Activated T-cell treated with anti-CD3 and anti-CD28 coated beads, Interleukin-2, amount 50 U/mL, for 4 hours (primary cell): ENCODE measurements at regions not wholly inside any gene's neighbourhood (a gene's known extent, or its start where the extent isn't known, plus 50 kb on each side); places are given as distances from the start of the nearest gene placed in this dataset.
A peak's percentile ranks its signal among the peaks of the same experiment; 100 is the strongest.

Experiments used
- ATAC-seq, 2 donors: fragments of 200-7000 bp; cut with Tn5 transposase; one replicate each; pipeline ENCODE4 v1.10.0; 2021
- DNase-seq: peaks from one replicate; pipeline ENCODE4 v3.0.0-alpha.2; 2020
- H3K27me3 Mint-ChIP-seq: one replicate; pipeline ENCODE4 v1.8.0; 2021; ENCODE audit warnings: low read depth, mixed read lengths
- H3K36me3 Mint-ChIP-seq: one replicate; pipeline ENCODE4 v1.8.0; 2022; ENCODE audit warnings: mixed read lengths; ENCODE audit not compliant: insufficient read depth
- H3K4me1 Mint-ChIP-seq: one replicate; pipeline ENCODE4 v1.8.0; 2021; ENCODE audit warnings: low read depth, mixed read lengths
- H3K4me3 Mint-ChIP-seq: one replicate; pipeline ENCODE4 v1.8.0; 2021; ENCODE audit warnings: mild to moderate bottlenecking, moderate library complexity, mixed read lengths
- H3K9me3 Mint-ChIP-seq: one replicate; pipeline ENCODE4 v1.8.0; 2021; ENCODE audit warnings: mixed read lengths

DNA sequence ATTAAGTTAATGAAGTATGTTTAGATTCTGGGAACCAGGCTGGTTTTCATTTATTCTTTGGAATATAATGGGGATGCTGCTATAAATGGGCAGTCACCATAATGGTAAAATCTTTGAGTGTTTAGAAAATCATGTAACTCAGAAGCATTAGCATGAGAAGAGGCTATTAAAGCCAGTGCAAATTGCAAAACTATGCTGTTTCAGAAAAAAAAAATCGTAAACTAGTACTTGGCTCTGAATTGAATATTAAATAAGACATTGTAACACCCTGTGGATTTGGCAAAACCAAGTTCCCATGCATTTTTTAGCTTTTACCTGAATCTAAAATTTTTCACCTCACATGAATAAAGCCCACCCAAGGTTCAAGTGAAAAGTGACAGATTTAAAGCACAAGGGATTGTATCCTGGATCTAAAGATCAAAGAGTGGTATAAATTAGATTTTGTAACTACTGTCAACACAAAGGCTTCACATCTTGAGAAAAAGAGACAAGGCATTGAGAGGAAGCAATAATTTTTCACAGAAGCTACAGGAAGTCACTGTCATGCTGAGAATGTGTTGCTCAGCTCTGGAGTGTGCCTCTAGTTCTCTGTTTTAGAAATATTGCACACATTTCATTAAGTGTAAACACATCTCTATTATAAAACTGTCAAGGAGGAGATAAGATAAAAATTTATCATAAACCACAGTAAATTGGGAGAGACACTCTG is 142.2 kb downstream of the ABCA8 start:
- ATAC-seq, result no peak
- no peak for DNase-seq

DNA sequence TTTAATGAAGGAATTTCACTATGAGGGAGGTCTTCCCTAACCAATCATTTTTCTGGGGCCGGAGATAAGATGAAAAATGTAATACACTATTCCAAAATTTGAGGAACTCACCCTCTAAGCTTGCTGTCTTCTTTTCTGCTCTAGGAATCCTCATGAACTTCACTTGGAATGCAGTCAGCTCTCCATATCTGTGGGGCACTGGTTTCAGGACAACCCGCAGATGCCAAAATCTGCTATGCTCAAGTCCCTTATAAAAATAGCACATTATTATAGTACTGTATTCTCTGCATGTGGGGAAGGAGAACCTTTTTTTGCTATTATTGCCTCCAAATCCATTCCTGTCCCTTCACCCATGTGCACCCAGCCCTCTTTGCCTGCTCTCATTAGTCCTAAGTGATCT is 146.0 kb downstream of the ABCA8 start:
- Mint-ChIP-seq H3K36me3 (no peaks in the 10 kb centered on the region), H3K4me1 (no peaks in the 10 kb centered on the region), H3K4me3 (no peak overlapping the region), H3K27me3 (peaks cover 1% of the 10 kb centered on the region), H3K9me3 (peaks cover 7% of the 10 kb centered on the region)
- no peak for DNase-seq
- ATAC-seq, result no peak

More for the DNA sequence above, 142.2 kb downstream of the ABCA8 start:
- no peak overlapping the region for H3K4me3 Mint-ChIP-seq
- H3K36me3 Mint-ChIP-seq, result no peaks in the 10 kb centered on the region
- no peaks in the 10 kb centered on the region for H3K4me1 Mint-ChIP-seq
- H3K27me3 Mint-ChIP-seq, result peaks cover 14% of the 10 kb centered on the region
- peaks cover 7% of the 10 kb centered on the region for H3K9me3 Mint-ChIP-seq

GRCh38 chr17:68807998-68808772 is 147.0 kb downstream of the ABCA8 start:
- Mint-ChIP-seq H3K4me3 (no peak overlapping the region), H3K9me3 (peaks cover 7% of the 10 kb centered on the region), H3K27me3 (peaks cover 1% of the 10 kb centered on the region), H3K36me3 (no peaks in the 10 kb centered on the region), H3K4me1 (no peaks in the 10 kb centered on the region)
- DNase-seq (no peak), ATAC-seq (no peak)

- no peak for DNase-seq
- Mint-ChIP-seq H3K9me3 (no peaks in the 10 kb centered on the region), H3K4me3 (no peak overlapping the region), H3K4me1 (no peaks in the 10 kb centered on the region), H3K27me3 (peaks cover 5% of the 10 kb centered on the region), H3K36me3 (no peaks in the 10 kb centered on the region)
- ATAC-seq, result no peak
These were observed 149.6 kb downstream of the ABCA8 start for GRCh38 chr17:68805609-68806008.

GRCh38 chr17:68804777-68805520 is 150.2 kb downstream of the ABCA8 start:
- ATAC-seq (no peak), DNase-seq (no peak)
- no peak overlapping the region for H3K4me3 Mint-ChIP-seq
- peaks cover 4% of the 10 kb centered on the region for H3K27me3 Mint-ChIP-seq
- no peaks in the 10 kb centered on the region for H3K4me1 Mint-ChIP-seq
- H3K9me3 Mint-ChIP-seq, result no peaks in the 10 kb centered on the region
- no peaks in the 10 kb centered on the region for H3K36me3 Mint-ChIP-seq

- ATAC-seq, result no peak
- no peaks in the 10 kb centered on the region for H3K36me3 Mint-ChIP-seq
These were observed 151.8 kb downstream of the ABCA8 start for GRCh38 chr17:68803164-68803929.

GRCh38 chr17:68801335-68802247 is 153.6 kb downstream of the ABCA8 start:
- Mint-ChIP-seq H3K36me3 (no peaks in the 10 kb centered on the region), H3K4me3 (no peak overlapping the region), H3K4me1 (no peaks in the 10 kb centered on the region), H3K9me3 (no peaks in the 10 kb centered on the region), H3K27me3 (peaks cover 13% of the 10 kb centered on the region)
- no peak for DNase-seq
- ATAC-seq, result no peak

More at GRCh38 chr17:68803164-68803929, 151.8 kb downstream of the ABCA8 start:
- no peaks in the 10 kb centered on the region for H3K9me3 Mint-ChIP-seq
- no peak overlapping the region for H3K4me3 Mint-ChIP-seq
- H3K27me3 Mint-ChIP-seq, result peaks cover 4% of the 10 kb centered on the region
- DNase-seq, result no peak
- H3K4me1 Mint-ChIP-seq, result no peaks in the 10 kb centered on the region

DNA sequence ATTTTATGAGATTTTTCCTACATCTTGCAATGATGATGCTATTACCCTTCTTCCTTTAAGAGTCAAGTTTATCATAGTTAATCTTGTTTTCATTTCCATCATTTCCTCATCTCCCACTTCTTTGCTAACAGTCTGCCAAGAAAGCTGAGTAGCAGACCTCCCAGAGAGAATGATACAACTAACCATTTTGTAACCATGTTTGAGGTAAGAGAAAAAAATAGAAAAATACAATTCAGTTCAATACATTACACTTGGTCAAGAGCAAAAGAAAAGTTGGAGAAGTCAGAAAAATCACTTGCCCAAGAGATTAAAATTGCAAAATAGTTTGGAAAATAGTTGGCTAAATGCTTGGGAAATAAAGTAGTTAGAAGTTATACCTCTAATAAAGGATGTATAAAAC is 154.4 kb downstream of the ABCA8 start:
- Mint-ChIP-seq H3K4me1 (no peaks in the 10 kb centered on the region), H3K27me3 (peaks cover 14% of the 10 kb centered on the region), H3K9me3 (no peaks in the 10 kb centered on the region), H3K4me3 (no peak overlapping the region), H3K36me3 (no peaks in the 10 kb centered on the region)
- ATAC-seq (no peak), DNase-seq (no peak)

DNA sequence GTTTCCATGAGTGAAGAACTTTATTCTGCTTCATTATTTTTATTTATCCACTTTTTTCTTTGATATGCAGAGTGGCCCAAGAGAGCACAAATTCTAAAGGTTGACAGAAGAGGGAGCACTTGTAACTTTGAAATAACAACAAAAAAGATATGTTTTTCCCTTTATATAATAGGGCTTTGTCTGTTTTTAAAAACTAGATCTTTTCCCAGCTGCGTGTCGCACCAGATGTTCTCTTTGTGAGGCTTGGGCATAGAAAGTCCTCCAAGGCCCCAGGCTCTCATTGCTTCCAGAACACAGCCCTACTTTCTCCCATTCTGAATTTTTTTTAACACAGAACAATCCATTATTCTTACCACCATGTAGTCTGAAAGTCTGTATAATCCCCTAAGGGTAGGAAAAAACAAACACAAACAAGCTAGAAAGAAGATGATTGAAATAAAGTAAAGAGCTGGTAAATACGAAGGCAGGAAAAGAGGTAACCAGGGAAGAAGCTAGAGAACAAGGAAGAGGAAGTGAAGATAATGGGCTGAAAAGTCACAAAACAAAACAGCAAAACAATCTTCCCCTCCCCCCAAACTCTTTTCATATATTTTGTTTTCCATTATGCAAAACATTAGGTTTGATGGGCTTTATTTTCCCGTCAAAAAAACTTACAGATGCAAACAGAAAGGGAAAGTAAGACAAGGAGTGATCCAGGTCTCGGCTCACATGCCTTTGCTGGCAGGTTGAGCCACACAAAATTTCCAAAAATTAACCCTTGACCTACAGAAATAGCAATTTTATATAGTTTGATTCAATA is 160.4 kb downstream of the ABCA8 start:
- peaks cover 21% of the 10 kb centered on the region for H3K27me3 Mint-ChIP-seq
- ATAC-seq (no peak), DNase-seq (no peak)
- H3K4me3 Mint-ChIP-seq, result peak overlapping the region; percentile 37
- no peaks in the 10 kb centered on the region for H3K9me3 Mint-ChIP-seq
- H3K36me3 Mint-ChIP-seq, result no peaks in the 10 kb centered on the region
- peaks cover 2% of the 10 kb centered on the region for H3K4me1 Mint-ChIP-seq

DNA sequence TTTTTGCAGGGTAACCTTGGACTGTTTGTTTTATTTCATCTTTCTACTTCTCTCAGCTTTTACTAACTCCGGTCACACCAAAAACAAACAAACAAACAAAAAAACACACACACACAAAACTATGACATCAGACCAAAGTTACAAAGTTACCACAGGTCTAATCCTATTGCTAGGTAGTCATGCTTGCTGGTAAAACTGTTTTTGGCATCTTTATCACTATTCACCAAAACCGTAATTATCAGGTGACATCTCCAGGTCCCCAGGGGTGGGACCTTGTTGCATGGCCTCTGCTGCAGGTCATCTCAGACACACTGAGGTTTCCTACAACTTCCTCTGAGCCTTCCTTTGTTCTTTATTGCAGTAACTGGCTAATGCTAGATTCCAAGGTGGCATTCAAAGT is 162.3 kb downstream of the ABCA8 start:
- DNase-seq, result no peak
- no peak for ATAC-seq
- Mint-ChIP-seq H3K36me3 (no peaks in the 10 kb centered on the region), H3K9me3 (no peaks in the 10 kb centered on the region), H3K4me3 (no peak overlapping the region), H3K4me1 (peaks cover 2% of the 10 kb centered on the region), H3K27me3 (peaks cover 29% of the 10 kb centered on the region)

GRCh38 chr17:68792042-68792685 is 163.0 kb downstream of the ABCA8 start:
- Mint-ChIP-seq H3K4me3 (no peak overlapping the region), H3K27me3 (peaks cover 26% of the 10 kb centered on the region), H3K4me1 (peaks cover 2% of the 10 kb centered on the region), H3K36me3 (no peaks in the 10 kb centered on the region), H3K9me3 (no peaks in the 10 kb centered on the region)
- DNase-seq (no peak), ATAC-seq (no peak)

DNA sequence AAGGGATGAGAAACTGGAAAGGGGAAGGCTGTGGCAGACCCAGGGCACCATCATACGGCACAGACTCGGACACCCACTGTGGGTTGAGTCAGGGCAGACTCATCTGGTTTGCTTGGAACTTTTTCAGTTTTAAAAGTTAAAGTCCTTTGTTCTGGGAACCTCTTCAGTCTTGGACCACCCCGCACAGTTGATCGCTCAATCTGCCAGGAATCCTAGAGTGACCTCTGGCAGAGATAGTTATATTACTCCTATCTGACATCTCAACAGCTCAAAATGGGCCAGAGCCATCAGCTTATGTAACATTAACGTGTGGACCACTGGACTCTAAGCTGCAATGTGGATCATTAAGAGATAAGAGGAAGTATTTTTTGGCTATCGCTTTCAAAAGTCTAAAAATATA is 164.3 kb downstream of the ABCA8 start:
- H3K36me3 Mint-ChIP-seq, result no peaks in the 10 kb centered on the region
- no peak overlapping the region for H3K4me3 Mint-ChIP-seq
- ATAC-seq, result no peak
- H3K27me3 Mint-ChIP-seq, result peaks cover 24% of the 10 kb centered on the region
- H3K9me3 Mint-ChIP-seq, result no peaks in the 10 kb centered on the region
- peaks cover 2% of the 10 kb centered on the region for H3K4me1 Mint-ChIP-seq
- no peak for DNase-seq
